ENCODE measurements at regions not wholly inside any gene's neighbourhood (a gene's known extent, or its start where the extent isn't known, plus 50 kb on each side); places are given as distances from the start of the nearest gene placed in this dataset.
"Not testable (repeated sequence)": the region's sequence is repeated elsewhere in the genome, so short reads cannot be mapped to it uniquely, and the experiment has no call there.

DNA sequence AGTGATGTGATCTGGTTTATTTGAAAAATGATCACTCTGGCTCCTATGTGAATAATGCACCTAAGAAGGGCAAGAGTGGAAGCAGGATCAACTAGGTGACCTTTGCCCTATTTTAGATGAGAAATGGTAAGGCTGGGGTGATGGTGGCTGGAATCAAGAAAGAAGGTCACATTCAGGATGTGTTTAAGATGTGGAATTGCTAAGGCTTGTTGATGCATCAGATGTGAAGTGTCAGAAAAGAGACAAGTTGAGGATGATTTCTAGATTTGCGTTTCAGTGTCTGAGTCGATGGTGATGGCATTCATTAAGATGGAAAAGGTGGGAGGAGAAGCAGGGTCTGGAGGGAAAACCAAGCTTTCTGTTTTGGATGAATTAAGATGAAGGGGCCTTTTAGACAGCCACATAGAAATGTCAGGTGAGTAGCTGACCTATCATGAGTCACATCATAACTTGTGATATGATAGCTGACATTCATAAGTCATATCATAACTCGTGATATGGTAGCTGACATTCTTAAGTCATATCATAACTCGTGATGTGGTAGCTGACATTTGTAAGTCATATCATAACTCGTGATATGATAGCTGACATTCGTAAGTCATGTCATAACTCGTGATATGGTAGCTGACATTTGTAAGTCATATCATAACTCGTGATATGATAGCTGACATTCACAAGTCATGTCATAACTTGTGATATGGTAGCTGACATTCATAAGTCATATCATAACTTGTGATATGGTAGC lies 101.2 kb upstream of the SEC11C start:
- peak; percentile 92 for FAIRE-seq
- DNase-seq (ENCODE audit: insufficient read length, low spot score), result no peak

DNA sequence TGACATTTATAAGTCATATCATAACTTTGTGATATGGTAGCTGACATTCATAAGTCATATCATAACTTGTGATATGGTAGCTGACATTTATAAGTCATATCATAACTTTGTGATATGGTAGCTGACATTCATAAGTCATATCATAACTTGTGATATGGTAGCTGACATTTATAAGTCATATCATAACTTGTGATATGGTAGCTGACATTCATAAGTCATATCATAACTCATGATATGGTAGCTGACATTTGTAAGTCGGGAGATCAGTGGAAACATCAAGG lies 100.7 kb upstream of the SEC11C start:
- peak; percentile 16 for FAIRE-seq
- DNase-seq (ENCODE audit: insufficient read length, low spot score), result not testable (repeated sequence)

DNA sequence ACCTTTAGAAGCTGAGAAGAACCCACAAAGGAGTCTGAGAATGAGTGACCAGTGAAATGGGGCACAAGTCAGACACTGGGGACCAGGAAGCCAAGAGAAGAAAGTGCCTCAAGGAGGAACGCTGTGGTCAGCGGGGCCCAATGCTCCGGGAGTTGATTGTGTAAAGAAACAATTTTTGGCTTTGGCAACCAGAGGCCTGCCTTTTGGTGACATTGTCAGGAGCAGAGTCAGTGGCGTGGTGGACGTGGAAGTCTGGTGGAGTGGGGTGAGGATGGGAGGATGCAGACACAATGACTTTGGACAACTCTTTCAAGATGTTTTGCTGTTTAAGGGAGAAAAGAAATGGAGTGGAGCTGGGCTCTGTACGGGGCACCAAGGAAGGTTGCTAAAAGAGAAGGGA lies 100.2 kb upstream of the SEC11C start:
- DNase-seq (ENCODE audit: insufficient read length, low spot score) (no peak), FAIRE-seq (no peak)

DNA sequence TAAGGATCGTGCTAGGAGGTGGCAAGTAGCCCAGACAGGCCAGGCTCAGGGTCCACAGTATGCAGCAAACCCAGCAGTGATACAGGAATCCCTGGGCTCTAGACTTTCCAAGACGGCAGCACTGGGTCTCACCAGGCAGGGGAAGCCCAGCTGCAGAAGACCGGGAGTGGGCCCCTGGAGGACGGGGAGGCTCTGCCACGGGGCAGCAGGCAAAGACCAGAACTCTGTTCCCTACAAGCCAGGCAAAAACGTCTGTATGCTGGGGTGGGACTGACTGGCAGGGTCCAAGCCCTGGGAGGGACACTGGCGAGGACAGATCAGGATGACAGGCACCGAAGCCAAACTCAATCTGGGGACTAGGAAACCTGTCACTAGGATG lies 98.9 kb upstream of the SEC11C start:
- FAIRE-seq (no peak), DNase-seq (ENCODE audit: insufficient read length, low spot score) (no peak)

DNA sequence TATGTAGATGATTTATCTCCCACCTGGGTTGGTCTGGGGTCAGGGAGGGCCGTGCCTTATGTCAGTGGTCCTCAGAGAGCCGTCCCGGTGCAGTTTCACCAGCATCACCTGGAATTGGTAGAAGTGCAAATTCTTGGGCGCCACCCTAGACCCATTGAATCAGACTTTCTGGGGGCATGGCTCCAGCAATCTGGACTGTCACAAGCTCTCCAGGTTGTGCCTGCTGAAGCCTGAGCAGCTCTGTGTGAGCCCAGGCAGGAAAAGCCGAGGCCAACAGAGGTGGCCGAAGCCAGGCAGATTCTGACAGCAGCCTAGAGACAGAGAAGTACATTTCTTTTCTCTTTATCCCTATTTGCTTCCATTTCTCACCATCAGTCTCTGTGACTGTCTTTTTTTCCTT lies 98.4 kb upstream of the SEC11C start:
- no peak for FAIRE-seq
- no peak for DNase-seq (ENCODE audit: insufficient read length, low spot score)

DNA sequence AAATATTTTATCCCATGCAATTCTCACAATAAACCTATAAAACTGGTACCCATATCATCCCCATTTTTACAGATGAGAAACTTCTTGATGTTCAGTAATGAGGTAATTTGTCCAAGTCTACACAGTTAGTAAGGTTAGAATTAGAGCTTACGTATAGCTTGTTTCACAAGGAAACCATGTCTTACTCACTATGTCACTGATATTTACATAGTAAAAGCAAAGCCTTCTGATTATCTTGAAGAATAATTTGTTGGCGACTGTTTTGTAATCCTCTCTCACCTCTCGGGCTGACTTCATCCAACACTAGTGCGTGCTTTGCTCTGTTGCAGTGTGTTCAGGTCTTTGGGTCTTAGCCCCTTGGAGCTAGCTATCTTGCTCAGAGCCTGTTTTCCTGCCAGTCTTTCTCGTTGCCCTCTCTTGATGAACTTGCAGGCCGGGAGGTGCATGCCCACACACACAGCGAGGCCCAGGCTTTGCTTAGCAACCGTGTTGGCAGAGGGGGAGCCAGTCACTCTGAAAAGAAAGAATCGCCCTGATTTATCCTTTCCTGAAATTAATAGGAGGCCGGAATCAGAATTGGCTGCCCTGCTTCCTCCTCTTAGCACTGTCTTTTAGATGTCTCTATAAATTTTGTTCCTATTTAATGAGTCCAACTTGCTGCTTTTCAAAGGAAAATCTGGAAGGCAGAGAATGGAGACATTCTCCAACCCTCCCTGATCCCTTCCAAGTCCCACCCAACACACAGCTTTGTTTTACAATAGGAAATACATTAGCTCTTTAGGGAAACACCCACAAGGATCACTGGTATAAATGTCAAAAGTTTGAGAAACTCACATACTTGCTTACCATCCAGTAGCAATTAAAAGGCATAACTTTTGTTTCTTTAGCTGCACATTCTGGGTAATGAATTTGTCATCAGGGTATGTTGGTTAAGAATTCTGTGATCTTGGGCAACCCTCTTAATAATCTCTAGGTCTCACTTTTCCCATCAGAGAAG lies 97.6 kb upstream of the SEC11C start:
- FAIRE-seq (no peak), DNase-seq (ENCODE audit: insufficient read length, low spot score) (no peak)

DNA sequence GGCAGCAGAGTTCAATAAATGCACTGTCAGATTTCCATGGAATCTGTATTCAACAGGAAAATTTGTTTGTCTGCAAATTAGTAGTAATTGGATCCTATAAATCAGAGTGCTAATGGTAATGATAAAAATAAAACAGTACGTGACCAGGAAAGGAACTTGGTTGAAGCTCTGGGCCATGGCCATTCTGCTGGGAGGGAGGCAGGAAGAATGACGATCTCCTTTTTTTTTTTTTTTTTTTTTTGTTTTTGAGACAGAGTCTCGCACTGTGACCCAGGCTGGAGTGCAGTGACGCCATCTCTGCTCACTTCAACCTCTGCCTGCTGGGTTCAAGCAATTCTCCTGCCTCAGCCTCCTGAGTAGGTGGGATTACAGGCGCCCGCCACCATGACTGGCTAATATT lies 94.8 kb upstream of the SEC11C start:
- no peak for DNase-seq (ENCODE audit: insufficient read length, low spot score)
- no peak for FAIRE-seq

DNA sequence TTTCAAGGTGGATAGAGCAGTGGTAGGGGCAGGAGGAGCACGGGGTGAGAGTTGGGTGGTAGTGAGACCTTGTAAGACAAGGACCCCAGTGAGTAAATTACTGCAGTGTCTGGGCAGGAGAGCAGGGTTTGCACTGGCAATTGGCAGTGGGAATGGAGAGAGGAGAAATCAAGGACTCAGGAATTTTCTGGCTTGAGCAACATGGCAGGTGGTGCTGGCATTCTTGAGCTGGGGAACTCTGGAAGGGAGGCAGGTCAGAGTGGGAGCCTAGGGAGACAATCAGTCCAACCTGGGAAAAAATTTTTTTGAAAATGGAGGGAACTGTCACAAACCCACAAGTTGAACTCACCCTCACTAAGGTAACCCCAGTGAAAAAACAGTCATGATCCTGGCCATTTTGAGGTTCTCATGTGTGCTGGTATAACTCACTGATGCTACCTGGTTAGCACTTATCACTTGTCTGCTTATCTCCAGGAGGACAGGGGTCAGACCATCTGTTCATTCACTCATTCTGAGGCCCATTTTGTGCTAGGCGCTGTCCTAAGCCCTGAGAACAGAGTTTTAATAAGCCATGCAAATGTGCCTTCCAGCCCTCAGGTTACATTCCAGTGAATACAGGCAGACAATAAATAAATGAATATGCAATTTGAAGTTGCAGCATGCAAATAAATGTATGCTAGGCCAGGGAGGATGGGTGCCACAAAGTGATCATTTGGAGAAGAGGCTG lies 92.2 kb upstream of the SEC11C start:
- FAIRE-seq (no peak), DNase-seq (ENCODE audit: insufficient read length, low spot score) (no peak)

DNA sequence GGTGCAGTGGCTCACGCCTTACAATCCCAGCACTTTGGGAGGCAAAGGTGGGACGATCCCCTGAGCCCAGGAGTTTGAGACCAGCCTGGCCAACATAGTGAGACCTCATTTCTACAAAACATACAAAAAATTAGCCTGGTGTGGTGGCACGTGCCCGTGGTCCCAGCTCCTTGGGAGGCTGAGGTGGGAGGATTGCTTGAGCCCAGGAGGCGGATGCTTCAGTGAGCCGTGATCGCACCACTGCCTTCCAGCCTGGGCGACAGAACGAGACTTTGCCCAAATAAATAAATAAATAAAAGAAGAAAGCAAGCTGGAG lies 91.7 kb upstream of the SEC11C start:
- FAIRE-seq, result no peak
- DNase-seq (ENCODE audit: insufficient read length, low spot score), result no peak

DNA sequence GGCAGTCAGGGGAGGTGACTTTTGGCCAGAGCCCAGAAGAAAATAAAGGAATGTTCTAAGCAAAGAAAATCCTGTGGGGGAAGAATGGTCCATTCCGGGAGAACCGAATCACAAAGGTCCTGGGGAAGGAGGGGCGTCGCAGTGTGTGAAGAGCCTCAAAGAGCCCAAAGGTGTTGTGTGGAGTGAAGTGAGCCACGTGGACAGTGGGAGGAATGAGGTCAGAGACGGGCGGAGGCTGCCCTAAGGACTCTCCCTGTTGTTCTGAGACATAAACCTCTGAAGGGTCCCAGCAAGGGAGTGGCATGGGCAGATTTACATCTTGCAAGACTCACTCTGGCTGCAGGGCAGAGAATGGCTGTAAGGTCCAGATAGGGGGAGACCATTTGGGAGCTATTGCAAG lies 91.3 kb upstream of the SEC11C start:
- no peak for FAIRE-seq
- DNase-seq (ENCODE audit: insufficient read length, low spot score), result no peak

DNA sequence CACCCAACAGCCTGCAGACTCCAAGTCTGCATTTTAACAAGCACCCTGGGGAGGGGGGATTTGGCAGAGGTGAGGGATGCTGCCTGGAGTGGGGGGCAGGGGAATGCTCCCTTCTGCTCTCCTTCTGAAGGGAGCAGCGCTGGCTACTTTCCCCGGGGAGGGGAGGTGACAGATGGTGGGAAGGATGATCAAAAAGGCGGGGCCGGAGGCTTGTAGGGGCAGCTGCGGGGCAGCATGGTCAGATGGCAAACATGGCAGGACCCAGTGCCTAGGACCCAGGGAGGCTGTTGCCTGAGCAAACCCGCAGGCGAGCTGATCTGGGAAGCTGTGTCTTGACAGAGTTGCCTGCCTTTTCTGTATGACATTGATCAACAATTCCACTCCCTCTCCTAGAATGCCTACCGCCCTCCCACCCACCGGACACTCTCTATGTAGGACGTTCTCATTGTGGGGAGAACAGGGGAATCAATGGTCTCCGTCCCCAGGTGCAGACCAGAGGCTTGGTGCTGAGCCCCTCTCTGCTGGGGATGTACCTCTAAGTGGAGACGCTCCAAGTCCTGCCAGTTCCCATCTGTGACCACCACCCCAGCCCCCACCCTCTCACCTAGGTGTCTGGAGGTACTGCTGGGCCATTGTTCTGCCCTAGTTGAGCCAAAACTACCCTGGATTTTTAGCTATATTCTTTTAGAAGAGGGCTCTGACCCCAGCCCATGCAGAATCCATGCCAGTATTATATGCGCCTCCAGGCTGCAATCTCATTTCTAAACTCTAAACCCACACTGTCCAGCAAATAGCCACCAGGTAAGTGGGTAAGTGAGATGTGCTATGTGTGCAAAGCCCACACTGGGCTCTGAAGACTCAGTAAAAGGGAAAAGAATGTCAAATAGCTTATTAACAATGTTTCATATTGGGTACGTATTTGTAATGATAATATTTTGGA lies 89.7 kb upstream of the SEC11C start:
- DNase-seq (ENCODE audit: insufficient read length, low spot score) (no peak), FAIRE-seq (no peak)

DNA sequence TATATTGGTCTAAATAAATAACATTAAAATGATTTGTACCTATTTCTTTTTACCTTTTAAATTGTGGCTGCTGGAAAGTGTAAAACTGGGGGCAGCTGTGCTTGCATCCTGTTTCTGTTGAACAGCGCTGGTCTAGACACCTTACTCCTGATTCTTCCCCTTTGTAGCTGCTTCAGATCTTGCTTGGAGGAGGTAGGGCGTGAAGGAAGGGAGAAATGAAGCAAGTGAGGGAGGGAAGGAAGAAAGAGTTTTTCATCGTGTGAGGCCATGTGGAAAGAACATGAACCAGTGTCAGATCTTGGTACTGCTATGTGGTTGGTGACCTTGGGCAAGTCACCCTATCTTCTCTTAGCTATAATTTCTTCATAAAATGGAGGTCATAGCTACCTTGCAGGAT lies 89.0 kb upstream of the SEC11C start:
- no peak for DNase-seq (ENCODE audit: insufficient read length, low spot score)

DNA sequence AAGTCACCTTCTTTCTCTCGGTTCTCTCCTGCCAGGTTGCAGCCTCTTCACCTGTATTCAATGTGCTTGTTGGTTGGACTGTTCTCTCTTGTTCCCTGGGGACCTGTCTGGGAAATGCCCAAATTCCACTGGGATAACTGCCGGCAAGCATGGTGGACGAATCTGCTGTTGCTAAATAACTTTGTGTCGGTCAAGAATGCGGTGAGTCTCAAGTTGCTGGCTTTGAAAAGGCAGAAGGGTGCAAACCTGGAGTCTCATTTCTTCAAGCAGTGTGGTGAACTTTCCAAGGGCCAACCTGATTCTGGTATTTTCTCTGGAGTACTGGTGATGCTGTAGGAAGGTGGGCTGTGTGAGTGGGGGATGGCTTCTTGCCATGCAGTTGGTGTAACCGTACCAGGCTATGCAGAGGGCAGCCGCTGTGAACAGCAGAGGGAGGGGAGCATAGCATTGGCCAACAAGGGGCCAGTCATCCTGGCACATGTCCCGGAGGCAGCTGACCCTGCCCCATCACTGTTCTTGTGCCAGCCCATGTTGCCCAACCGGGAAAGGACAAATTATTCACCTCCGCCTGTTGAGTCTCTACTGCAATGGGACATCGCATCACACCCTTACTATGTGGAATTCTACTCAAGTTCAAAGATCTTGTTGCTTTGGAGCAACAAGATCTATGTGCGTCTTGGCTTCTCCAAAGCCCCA lies 88.1 kb upstream of the SEC11C start:
- FAIRE-seq (no peak), DNase-seq (ENCODE audit: insufficient read length, low spot score) (no peak)

More for the DNA sequence above, 89.0 kb upstream of the SEC11C start:
- no peak for FAIRE-seq

DNA sequence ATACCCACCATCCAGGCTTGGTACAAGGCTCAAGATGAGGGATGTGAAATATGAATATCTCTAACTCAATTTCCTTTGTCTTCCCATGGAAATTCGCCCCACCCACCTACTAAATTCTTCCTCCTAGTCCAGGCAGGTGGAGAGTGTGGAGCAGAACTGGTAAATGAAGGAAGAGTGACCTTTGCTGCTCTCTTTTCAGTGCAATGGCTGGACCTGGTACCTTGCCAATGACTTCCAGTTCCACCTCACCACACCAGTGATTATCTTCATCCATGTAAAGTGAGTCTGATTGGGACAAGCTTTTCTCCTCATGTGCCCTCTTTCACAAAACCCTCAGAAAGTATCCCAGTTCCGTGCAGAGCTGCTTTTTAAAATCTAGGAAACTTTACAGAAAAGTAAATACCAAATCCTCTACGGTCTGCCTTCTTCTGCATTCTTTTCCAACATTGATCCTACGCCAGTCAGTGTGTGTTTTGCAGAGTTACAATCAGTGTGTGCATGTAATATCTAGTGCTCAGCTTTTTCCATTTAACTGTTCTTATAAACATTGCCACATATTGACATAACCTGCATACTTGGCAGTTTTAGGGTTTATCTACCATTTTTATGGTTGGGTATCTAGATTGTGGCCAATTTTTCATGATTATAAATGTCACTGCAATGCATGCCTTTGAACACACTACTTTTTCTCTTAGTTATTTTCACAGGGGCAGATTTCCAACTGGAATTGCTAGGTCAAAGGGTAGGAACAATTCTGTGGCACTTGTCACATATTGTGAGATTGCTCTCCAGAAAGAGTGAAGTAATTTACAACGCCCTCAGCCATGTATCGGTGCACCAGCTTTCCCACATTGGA lies 86.5 kb upstream of the SEC11C start:
- FAIRE-seq, result no peak
- no peak for DNase-seq (ENCODE audit: insufficient read length, low spot score)

DNA sequence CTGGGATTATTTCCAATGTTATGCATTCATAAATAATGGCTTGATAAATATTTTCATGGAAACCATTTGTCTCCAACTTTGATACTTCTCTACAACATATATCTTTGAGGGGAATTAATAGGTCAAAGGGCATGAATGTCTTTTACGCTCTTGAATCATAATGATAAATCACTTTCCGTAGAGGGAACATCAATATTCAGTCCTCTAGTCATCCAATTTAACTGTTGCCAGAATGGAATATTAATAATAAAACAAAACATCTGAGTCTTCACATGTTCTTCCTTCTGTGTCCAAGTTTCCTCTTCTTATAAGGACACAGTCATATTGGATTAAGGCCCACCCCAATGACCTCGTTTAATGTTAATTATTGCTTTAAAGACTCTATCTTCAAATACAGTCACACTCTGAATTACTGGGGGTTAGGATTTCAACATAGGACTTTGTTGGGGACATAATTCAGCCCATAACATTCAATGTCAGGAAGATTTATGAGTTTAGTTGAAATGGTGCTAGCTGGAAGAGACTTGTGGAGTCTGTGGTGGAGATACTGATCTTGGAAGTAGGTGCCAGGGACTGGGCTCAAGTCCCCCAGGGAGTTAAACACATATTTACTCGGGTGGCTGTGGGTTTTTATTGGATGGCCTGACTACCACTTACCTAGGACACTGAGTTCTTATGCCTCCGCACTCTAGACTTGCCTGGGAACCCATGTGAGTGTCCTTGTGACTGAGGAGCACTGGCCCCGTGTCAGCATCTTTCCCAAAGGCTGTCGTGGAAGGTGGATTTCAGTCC lies 85.0 kb upstream of the SEC11C start:
- no peak for FAIRE-seq

DNA sequence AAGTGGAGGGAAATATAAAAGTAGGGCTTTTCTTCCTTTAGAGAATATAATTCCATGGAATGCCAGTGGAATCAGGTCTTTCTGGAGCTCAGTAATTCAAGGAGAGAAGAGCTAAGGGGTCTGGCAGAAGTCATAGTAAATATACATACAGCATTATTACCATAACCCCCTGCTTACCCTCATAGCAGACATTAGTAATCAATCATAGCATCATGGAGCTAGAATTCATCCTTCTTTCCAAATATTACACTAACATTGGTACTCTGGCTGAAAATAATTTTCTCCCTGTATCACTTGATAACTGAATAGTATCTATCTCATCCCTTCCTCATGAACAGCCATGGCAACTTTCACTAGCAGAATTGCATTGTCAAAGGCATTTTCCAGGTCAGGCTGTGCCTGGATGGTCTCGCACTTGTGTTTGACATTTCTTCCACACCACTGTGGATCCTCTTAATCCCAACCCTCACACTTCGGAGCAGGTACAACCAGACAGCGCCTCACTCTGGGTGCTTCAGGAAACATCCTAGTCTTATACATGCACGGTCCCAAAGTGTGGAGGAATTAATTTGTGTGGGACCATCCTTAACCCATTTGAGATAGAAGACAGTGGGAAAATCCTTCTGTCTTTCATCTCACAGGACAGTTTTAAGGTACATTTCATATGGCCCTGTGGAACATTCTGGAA lies 84.2 kb upstream of the SEC11C start:
- DNase-seq (ENCODE audit: insufficient read length, low spot score) (no peak), FAIRE-seq (no peak)

More for the DNA sequence above, 85.0 kb upstream of the SEC11C start:
- no peak for DNase-seq (ENCODE audit: insufficient read length, low spot score)

DNA sequence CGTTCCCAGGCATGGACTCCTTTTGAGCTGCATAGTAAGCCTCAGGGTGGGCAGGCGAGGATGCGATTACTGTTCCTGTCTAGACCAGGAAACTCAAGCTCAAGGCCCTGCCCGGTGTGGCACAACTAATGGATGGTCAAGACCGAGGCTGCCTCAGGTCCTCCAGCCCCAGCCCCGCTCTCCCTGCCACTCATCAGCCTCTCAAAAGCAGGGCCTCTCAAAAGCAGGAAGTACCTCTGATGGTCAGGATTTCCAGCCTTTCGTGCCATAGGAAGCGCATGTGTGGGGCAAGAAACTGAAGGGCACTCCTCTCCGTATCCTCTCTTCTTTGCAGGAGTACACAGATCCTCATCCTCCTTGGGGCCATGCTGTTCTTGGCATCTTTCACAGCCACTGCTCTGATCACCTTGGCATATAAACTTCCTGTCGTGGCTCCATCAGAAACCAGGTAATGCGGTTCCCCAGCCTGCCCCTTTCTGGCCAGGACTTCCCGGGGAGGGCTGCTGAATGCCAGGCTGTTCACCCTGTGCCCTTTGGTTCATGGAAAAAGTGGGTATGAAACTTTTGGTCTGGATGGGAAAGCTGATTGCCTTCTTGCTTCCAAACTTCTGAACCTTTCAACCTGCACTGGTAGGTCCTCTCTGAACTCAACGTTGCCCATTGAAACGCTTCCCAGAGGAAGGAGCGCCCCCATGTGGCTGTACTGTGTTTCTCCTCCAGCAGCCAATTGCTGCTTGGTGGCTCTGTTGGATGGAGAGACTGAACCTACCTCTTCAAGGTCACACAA lies 82.8 kb upstream of the SEC11C start:
- DNase-seq (ENCODE audit: insufficient read length, low spot score), result peak; percentile 57
- FAIRE-seq, result peak; percentile 65
